OCI-LY7 (cell line): ENCODE measurements at regions not wholly inside any gene's neighbourhood (a gene's known extent, or its start where the extent isn't known, plus 50 kb on each side); places are given as distances from the start of the nearest gene placed in this dataset.

ENCODE experiments used
- BruUV-seq: library from RNA; stranded (reverse); fragments of 400-500 nt; replicated peaks from 2 replicates; lab custom pipeline; 2021; lab: Mats Ljungman, UMichigan
- CTCF ChIA-PET: fragments of 300-600 bp; sonication (Branson Sonifier 250); formaldehyde crosslinking; loops from one replicate; lab custom pipeline; 2022; ENCODE audit warnings: antibody characterized with exemption; ENCODE audit not compliant: unreplicated experiment; lab: Charles Lee
- POLR2A ChIA-PET: fragments of 300-600 bp; sonication (Branson Sonifier 250); formaldehyde crosslinking; loops from one replicate; lab custom pipeline; 2022; ENCODE audit warnings: antibody characterized with exemption; lab: Charles Lee
- DNase-seq: peaks from one replicate; pipeline ENCODE4 v3.0.0-alpha.2; 2015; ENCODE audit warnings: low spot score
- H2AFZ ChIP-seq: fragments of 200-600 bp; sonication (generic), shearing (Covaris generic); 2 replicates; pipeline ENCODE4 v1.6.1; 2014; ENCODE audit warnings: mild to moderate bottlenecking, antibody characterized with exemption, low read length, moderate library complexity
- H3K27ac ChIP-seq: fragments of 200-600 bp; sonication (generic); 2 replicates; pipeline ENCODE4 v1.5.1; 2014; ENCODE audit warnings: mixed run types, low read depth, mild to moderate bottlenecking, moderate library complexity, low read length, inconsistent platforms; ENCODE audit not compliant: poor library complexity, severe bottlenecking
- H3K36me3 ChIP-seq: fragments of 200-600 bp; sonication (generic); 2 replicates; pipeline ENCODE4 v1.6.1; 2014; ENCODE audit warnings: mild to moderate bottlenecking, antibody characterized with exemption, low read length, moderate library complexity, mixed read lengths; ENCODE audit not compliant: insufficient read depth
- H3K4me1 ChIP-seq: fragments of 200-600 bp; sonication (generic); 2 replicates; pipeline ENCODE4 v1.5.1; 2014; ENCODE audit warnings: mild to moderate bottlenecking, low read length; ENCODE audit not compliant: insufficient read depth, poor library complexity, severe bottlenecking
- H3K4me2 ChIP-seq: fragments of 200-600 bp; sonication (generic); 2 replicates; pipeline ENCODE4 v1.6.1; 2014; ENCODE audit warnings: mild to moderate bottlenecking, low read length
- H3K4me3 ChIP-seq: fragments of 200-600 bp; sonication (generic); 2 replicates; pipeline ENCODE4 v1.5.1; 2014; ENCODE audit warnings: mild to moderate bottlenecking, low read depth, low read length; ENCODE audit not compliant: poor library complexity, severe bottlenecking
- H3K79me2 ChIP-seq: fragments of 200-600 bp; sonication (generic); 2 replicates; pipeline ENCODE4 v1.6.1; 2016; ENCODE audit warnings: low read depth, mild to moderate bottlenecking, low read length, moderate library complexity, mixed read lengths; ENCODE audit not compliant: insufficient read depth
- H3K9me2 ChIP-seq: fragments of 200-600 bp; sonication (generic); 2 replicates; pipeline ENCODE4 v1.6.1; 2016; ENCODE audit warnings: mild to moderate bottlenecking, low read length, mixed read lengths; ENCODE audit not compliant: insufficient read depth
- H3K9me3 ChIP-seq: fragments of 200-600 bp; sonication (generic); 2 replicates; pipeline ENCODE4 v1.6.1; 2014; ENCODE audit warnings: mild to moderate bottlenecking, mixed run types, low read length, mixed read lengths
- H4K20me1 ChIP-seq: fragments of 200-600 bp; sonication (generic); 2 replicates; pipeline ENCODE4 v1.6.1; 2014; ENCODE audit warnings: mild to moderate bottlenecking, antibody characterized with exemption, low read length, moderate library complexity, mixed read lengths; ENCODE audit not compliant: insufficient read depth
- CTCF ChIP-seq: fragments of 200-600 bp; sonication (generic); conservative IDR thresholded peaks from 2 replicates; pipeline ENCODE4 v1.5.1; 2014; ENCODE audit warnings: mild to moderate bottlenecking, antibody characterized with exemption, low read length, moderate library complexity, mixed read lengths
- EZH2phosphoT487 ChIP-seq: fragments of 200-600 bp; sonication (generic); IDR thresholded peaks from 2 replicates; pipeline ENCODE4 v1.6.1; 2018; ENCODE audit warnings: low read depth, borderline replicate concordance, mild to moderate bottlenecking, mixed run types, antibody characterized with exemption, low read length, moderate library complexity, mixed read lengths
- intact Hi-C: fragments of 100-400 bp; cut with micrococcal nuclease; formaldehyde crosslinking; loops from one replicate; pipeline ENCODE4 v1.10.0; 2022; ENCODE audit not compliant: unreplicated experiment

DNA sequence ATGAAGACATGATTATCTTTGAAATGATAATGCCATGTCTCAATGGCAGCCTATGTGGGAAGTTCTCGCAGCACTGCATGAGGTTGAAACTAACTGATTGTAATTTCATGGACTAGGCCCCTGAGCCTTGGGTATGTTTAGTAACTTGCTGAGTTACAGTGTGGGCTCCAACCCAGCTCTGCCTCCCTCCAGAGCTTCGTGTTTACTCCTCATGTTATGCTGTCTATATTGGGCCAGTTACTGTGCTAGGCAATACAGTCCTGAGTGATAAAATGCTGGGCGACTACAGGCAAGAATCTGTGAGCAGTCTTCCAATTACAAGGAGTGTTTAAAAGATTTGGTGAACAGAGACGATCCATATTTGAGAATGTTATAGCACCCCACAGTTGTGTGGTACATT, 530.1 kb upstream of the CDH2 start:
- intact Hi-C loops = no loop called here
- Histone ChIP-seq H3K79me2 (no peaks in the 10 kb centered on the region), H3K4me2 (no peak overlapping the region), H3K4me1 (no peaks in the 10 kb centered on the region), H2AFZ (no peak overlapping the region), H4K20me1 (no peaks in the 10 kb centered on the region), H3K9me3 (no peaks in the 10 kb centered on the region), H3K4me3 (no peak overlapping the region), H3K27ac (no peak overlapping the region), H3K9me2 (no peaks in the 10 kb centered on the region), H3K36me3 (no peaks in the 10 kb centered on the region)
- ChIA-PET CTCF (no interaction called here), POLR2A (no interaction called here)
- DNase-seq = no peak
- TF ChIP-seq CTCF (no peak), EZH2phosphoT487 (no peak)
- no TSS peak for BruUV-seq

- no TSS peak for BruUV-seq
- intact Hi-C loops = no loop called here
- Histone ChIP-seq H4K20me1 (no peaks in the 10 kb centered on the region), H3K4me2 (no peak overlapping the region), H2AFZ (no peak overlapping the region), H3K9me2 (no peaks in the 10 kb centered on the region), H3K4me1 (no peaks in the 10 kb centered on the region), H3K27ac (no peak overlapping the region), H3K9me3 (no peaks in the 10 kb centered on the region), H3K36me3 (no peaks in the 10 kb centered on the region), H3K4me3 (no peak overlapping the region), H3K79me2 (no peaks in the 10 kb centered on the region)
- no peak for DNase-seq
- TF ChIP-seq CTCF = no peak
- no peak for TF ChIP-seq EZH2phosphoT487
- POLR2A ChIA-PET = no interaction called here
- CTCF ChIA-PET = no interaction called here
Observed at GRCh38 chr18:28706397-28706796, 529.5 kb upstream of the CDH2 start.

GRCh38 chr18:28705482-28705881, 528.6 kb upstream of the CDH2 start:
- intact Hi-C loops = no loop called here

More at GRCh38 chr18:28705482-28705881, 528.6 kb upstream of the CDH2 start:
- Histone ChIP-seq H3K36me3 (no peaks in the 10 kb centered on the region), H3K4me3 (no peak overlapping the region), H3K27ac (no peak overlapping the region), H3K9me2 (no peaks in the 10 kb centered on the region), H3K79me2 (no peaks in the 10 kb centered on the region), H3K9me3 (no peaks in the 10 kb centered on the region), H3K4me2 (no peak overlapping the region), H4K20me1 (no peaks in the 10 kb centered on the region), H2AFZ (no peak overlapping the region), H3K4me1 (no peaks in the 10 kb centered on the region)
- POLR2A ChIA-PET = no interaction called here
- CTCF ChIA-PET = no interaction called here
- DNase-seq = no peak
- TF ChIP-seq EZH2phosphoT487 (no peak), CTCF (no peak)
- no TSS peak for BruUV-seq
